Right lobe of liver (tissue), 4 donors: ENCODE measurements at regions not wholly inside any gene's neighbourhood (a gene's known extent, or its start where the extent isn't known, plus 50 kb on each side); places are given as distances from the start of the nearest gene placed in this dataset.

Experiments used
- CTCF ChIP-seq, 4 donors: fragments of 200-600 bp in 3 of 4; fragments of 450-650 bp in 1 of 4; IDR thresholded peaks; one replicate each; pipeline versions ENCODE4 v1.5.1 to v1.8.0; 2016 to 2022; ENCODE audit warnings: antibody characterized with exemption in 4 of 4, mild to moderate bottlenecking in 2 of 4
- POLR2A ChIP-seq: fragments of 450-650 bp; IDR thresholded peaks from one replicate; pipeline ENCODE4 v1.6.1; 2017; ENCODE audit warnings: antibody characterized with exemption, mild to moderate bottlenecking
- donor health status: DM: no; HTN: no; CAD: no.
- donor health status: DM: no; HTN: no; CAD: no.
- donor health status: DM: no; HTN: yes; CAD: no.

- no peak for TF ChIP-seq CTCF (IDR thresholded peaks at IDR 0.05)
- no peak for TF ChIP-seq POLR2A
These were observed 138.6 kb downstream of the CEMIP2 start for GRCh38 chr9:71629578-71630215.
